HG03280 (cell line): ENCODE measurements at regions not wholly inside any gene's neighbourhood (a gene's known extent, or its start where the extent isn't known, plus 50 kb on each side); places are given as distances from the start of the nearest gene placed in this dataset.
"Not testable (repeated sequence)": the region's sequence is repeated elsewhere in the genome, so short reads cannot be mapped to it uniquely, and the experiment has no call there.

Source experiments
- ATAC-seq: cut with Tn5 transposase; IDR thresholded peaks from one replicate; pipeline ENCODE4 v1.9.1; 2021; ENCODE audit warnings: mild to moderate bottlenecking, moderate library complexity; ENCODE audit not compliant: unreplicated experiment

- no peak for ATAC-seq
These were observed 1294.5 kb downstream of the KHDRBS2 start for GRCh38 chr6:60991427-60992028.

- ATAC-seq, result no peak
These were observed 1333.5 kb downstream of the KHDRBS2 start for GRCh38 chr6:60952500-60952899.

GRCh38 chr6:60950221-60950923 is 1335.7 kb downstream of the KHDRBS2 start:
- not testable (repeated sequence) for ATAC-seq

GRCh38 chr6:60947416-60947815 is 1338.6 kb downstream of the KHDRBS2 start:
- ATAC-seq, result not testable (repeated sequence)

- ATAC-seq, result not testable (repeated sequence)
These were observed 1341.2 kb downstream of the KHDRBS2 start for GRCh38 chr6:60944803-60945202.

- ATAC-seq, result not testable (repeated sequence)
These were observed 1350.1 kb downstream of the KHDRBS2 start for GRCh38 chr6:60935970-60936369.

GRCh38 chr6:60919652-60920051 is 1366.4 kb downstream of the KHDRBS2 start:
- ATAC-seq, result not testable (repeated sequence)

- not testable (repeated sequence) for ATAC-seq
These were observed 1382.2 kb downstream of the KHDRBS2 start for GRCh38 chr6:60903860-60904259.

GRCh38 chr6:60893374-60893773 is 1392.7 kb downstream of the KHDRBS2 start:
- ATAC-seq, result not testable (repeated sequence)

- ATAC-seq, result no peak
These were observed 1394.4 kb downstream of the KHDRBS2 start for GRCh38 chr6:60891606-60892005.

- ATAC-seq, result not testable (repeated sequence)
These were observed 1408.6 kb downstream of the KHDRBS2 start for GRCh38 chr6:60877396-60877795.

- not testable (repeated sequence) for ATAC-seq
These were observed 1415.2 kb downstream of the KHDRBS2 start for GRCh38 chr6:60870779-60871178.

- ATAC-seq, result no peak
These were observed 1418.5 kb downstream of the KHDRBS2 start for GRCh38 chr6:60867548-60867947.

- ATAC-seq, result not testable (repeated sequence)
These were observed 1442.6 kb downstream of the KHDRBS2 start for GRCh38 chr6:60843175-60843982.

- not testable (repeated sequence) for ATAC-seq
These were observed 1455.3 kb downstream of the KHDRBS2 start for GRCh38 chr6:60830726-60831125.

GRCh38 chr6:60822597-60822996 is 1463.4 kb downstream of the KHDRBS2 start:
- ATAC-seq, result not testable (repeated sequence)

- ATAC-seq, result not testable (repeated sequence)
These were observed 1468.0 kb downstream of the KHDRBS2 start for GRCh38 chr6:60818072-60818471.

- not testable (repeated sequence) for ATAC-seq
These were observed 1471.2 kb downstream of the KHDRBS2 start for GRCh38 chr6:60814784-60815183.

GRCh38 chr6:60813897-60814596 is 1472.0 kb downstream of the KHDRBS2 start:
- ATAC-seq, result not testable (repeated sequence)

- not testable (repeated sequence) for ATAC-seq
These were observed 1475.8 kb downstream of the KHDRBS2 start for GRCh38 chr6:60810216-60810615.

- ATAC-seq, result not testable (repeated sequence)
These were observed 1486.9 kb downstream of the KHDRBS2 start for GRCh38 chr6:60799146-60799545.
